ENCODE measurements at regions not wholly inside any gene's neighbourhood (a gene's known extent, or its start where the extent isn't known, plus 50 kb on each side); places are given as distances from the start of the nearest gene placed in this dataset.
"Not testable (repeated sequence)": the region's sequence is repeated elsewhere in the genome, so short reads cannot be mapped to it uniquely, and the experiment has no call there.

DNA sequence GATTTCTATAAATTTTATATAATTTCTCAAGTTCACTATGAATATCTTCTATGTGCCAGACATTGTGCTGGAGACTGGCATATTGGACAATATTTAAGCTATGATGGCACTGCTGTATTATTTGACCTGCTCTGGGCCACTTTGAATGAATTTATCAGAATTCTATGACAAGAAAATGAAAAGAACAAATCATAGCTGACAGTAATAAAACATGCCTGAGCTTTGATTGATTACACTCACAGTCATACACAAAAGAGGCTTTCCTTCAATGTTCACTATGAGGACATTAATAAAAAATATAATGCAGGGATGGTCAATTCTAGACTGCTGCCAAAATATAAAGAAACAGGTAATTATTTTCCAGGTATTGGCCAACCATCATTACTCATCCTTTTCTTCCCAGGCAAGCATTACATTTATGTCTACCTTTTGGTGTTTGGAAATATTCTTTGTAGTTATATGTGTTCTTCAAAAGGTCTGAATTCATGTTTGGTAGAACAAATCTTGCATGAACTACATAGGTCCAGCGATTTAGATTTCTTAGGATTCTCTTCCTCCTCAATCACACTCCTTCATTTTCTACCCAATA is 81.0 kb upstream of the ALCAM start:
- no peak for DNase-seq

DNA sequence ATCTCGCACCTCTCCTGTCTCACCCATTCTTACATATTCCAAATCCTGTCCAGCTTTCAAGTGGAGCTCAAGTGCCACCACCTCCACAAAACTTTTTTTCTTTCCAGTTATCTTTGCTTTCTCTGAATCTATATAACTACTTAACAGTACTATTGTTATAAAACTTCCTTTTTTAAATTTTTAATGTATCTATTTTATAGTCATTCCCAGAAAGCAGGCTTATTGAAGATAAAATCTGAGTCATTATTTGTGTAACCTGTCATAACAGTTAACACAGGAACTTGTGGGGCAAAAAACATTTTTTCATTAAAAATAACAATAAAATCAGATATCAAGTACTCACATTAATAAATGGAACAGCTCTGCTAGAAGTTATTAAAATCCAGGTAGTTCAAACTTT is 73.3 kb upstream of the ALCAM start:
- no peak for DNase-seq

DNA sequence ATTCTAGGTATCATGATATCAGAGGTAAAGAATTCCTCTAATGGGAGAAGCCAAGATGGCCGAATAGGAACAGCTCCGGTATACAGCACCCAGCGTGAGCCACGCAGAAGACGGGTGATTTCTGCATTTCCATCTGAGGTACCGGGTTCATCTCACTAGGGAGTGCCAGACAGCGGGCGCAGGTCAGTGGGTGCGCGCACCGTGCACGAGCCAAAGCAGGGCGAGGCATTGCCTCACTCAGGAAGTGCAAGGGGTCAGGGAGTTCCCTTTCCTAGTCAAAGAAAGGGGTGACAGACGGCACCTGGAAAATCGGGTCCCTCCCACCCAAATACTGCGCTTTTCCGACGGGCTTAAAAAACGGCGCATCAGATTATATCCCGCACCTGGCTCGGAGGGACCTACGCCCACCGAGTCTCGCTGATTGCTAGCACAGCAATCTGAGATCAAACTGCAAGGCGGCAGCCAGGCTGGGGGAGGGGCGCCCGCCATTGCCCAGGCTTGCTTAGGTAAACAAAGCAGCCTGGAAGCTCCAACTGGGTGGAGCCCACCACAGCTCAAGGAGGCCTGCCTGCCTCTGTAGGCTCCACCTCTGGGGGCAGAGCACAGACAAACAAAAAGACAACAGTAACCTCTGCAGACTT is 70.4 kb upstream of the ALCAM start:
- DNase-seq, result not testable (repeated sequence)

GRCh38 chr3:105304487-105304886 is 62.2 kb upstream of the ALCAM start:
- DNase-seq, result no peak

DNA sequence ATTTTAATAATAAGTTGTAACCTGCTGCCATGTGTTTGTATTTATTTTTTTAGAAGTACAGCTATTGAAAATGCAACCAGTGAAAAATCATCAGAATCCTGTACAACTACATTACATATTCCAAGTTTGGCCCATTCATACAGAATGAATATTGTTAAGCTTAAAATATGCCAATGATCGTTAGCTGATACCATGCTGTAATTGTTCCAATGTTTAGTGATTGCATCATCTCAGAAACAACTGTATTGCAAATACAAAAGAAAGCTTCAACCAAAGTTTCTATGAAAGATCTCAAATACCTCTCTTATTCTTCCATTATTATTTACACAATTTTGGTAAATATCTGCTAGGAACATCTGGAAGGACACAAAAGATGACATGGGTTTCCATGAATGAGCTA is 51.6 kb upstream of the ALCAM start:
- DNase-seq, result no peak

- no peak for DNase-seq
Measured at GRCh38 chr3:105315815-105316214, 50.9 kb upstream of the ALCAM start.

DNA sequence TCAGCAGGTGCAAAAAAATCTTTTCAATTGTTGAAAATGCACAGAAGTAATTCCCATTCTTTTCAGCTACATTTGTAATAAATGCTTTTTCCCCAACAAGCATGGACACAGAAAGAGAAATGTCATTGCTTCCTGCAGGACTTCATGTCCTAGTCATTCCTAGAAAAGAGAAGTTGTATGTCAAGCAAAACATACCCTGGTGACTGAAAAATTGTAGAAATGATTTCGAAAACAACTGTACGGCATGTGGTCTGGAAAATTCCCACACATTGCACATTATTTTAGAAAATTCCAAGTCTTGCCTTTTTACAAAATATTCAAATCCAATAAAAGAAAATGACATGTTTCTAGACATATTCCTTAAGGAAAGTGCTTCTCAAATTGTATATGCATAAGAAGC is 50.4 kb upstream of the ALCAM start:
- DNase-seq, result no peak

Measured in hematopoietic multipotent progenitor cell treated with erythropoietin and hydrocortisone succinate and interleukin-3 and kit ligand, for 8 days (in vitro differentiated cells).